Peyer's patch (tissue), 4 donors: ENCODE measurements at regions not wholly inside any gene's neighbourhood (a gene's known extent, or its start where the extent isn't known, plus 50 kb on each side); places are given as distances from the start of the nearest gene placed in this dataset.

ENCODE experiments used
- DNase-seq, 3 donors: peaks; one replicate each; pipeline ENCODE4 v3.0.0-alpha.2; 2017 to 2019
- H3K27ac ChIP-seq, 4 donors: fragments of 200-600 bp; sonication (generic); one replicate each; pipeline ENCODE4 v1.5.1; 2016 to 2019
- H3K27me3 ChIP-seq, 2 donors: fragments of 200-600 bp; sonication (generic); one replicate each; pipeline ENCODE4 v1.5.1; 2019
- H3K36me3 ChIP-seq, 3 donors: fragments of 200-600 bp; sonication (generic); one replicate each; pipeline ENCODE4 v1.5.1; 2016 to 2019
- H3K4me1 ChIP-seq, 4 donors: fragments of 200-600 bp; sonication (generic); one replicate each; pipeline ENCODE4 v1.5.1; 2016 to 2019
- H3K4me3 ChIP-seq, 4 donors: fragments of 200-600 bp; sonication (generic); 1 replicate in 3 of 4; 2 replicates in 1 of 4; pipeline ENCODE4 v1.5.1; 2016 to 2019; ENCODE audit warnings: mild to moderate bottlenecking in 1 of 4
- H3K9me3 ChIP-seq, 4 donors: fragments of 200-600 bp; sonication (generic); one replicate each; pipeline ENCODE4 v1.5.1; 2016 to 2019; ENCODE audit warnings: mild to moderate bottlenecking in 1 of 4
- POLR2A ChIP-seq, 2 donors: fragments of 450-650 bp; IDR thresholded peaks; one replicate each; pipeline ENCODE4 v1.5.1; 2017; ENCODE audit warnings: antibody characterized with exemption in 2 of 2, mild to moderate bottlenecking in 2 of 2, moderate library complexity in 2 of 2
- TF ChIP-seq, protein P1 (sequence below), 6 experiments: fragments of 450-650 bp in 4 of 6; fragments of 200-600 bp in 2 of 6; sonication (generic) in 1 of 6; IDR thresholded peaks; one replicate each; pipeline ENCODE4 v1.5.1; 2017 to 2019; ENCODE audit warnings: antibody characterized with exemption in 6 of 6, mild to moderate bottlenecking in 3 of 6, moderate library complexity in 1 of 6

DNA sequence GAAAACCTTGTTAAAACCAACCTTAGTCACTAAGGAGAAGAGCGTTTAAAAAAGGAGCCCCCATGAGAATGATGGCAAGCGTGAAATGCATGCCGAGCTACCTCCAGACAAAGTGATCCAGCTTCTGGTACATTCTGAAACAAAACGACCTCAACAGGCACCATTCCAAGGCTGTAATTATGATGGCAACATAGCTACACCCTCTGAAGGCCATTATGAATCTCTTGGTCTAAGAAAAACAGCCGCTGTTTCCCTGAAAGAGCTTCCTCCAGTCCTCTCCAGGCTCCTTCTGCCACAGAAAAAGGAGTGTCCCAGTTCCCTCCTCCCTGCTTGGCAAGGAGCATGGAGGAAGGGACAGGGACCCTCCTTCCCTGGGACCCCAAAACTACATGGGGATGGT, 50.0 kb upstream of the ABLIM1 start:
- DNase-seq: no peak

DNA sequence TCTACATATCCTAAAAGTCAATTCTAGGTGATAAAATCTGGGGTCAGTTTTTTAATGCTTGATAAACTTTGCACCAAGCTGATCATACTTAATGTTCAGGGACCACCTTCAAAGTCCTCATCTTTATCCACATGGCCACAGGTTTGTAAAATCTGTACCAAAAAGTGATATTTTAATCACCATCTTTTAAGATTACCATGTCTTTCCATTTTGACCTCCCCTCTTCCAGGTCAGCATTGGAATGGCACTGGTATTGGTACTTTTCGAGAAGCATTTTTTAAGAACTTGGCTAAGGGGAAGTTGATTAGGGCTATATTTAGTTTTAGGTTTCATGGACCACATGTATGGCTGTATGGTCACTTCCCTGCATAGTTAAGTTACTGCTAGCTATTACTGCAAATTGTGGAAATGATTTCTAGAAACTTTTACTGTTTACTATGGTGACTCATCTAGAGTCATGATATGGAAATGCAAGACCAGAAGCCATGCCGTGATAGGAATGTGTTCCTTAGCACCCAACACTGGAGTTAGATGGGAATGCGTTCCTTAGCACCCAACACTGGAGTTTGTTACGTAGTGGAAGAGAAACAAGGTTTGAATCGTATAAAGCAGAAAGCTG, 50.8 kb upstream of the ABLIM1 start:
- DNase-seq: no peak
- H3K27ac ChIP-seq: no peak overlapping the region
- peaks cover 0 to 3% (median 0%) of the 10 kb centered on the region in 4 donors for H3K4me1 ChIP-seq
- no peaks in the 10 kb centered on the region for H3K9me3 ChIP-seq
- H3K4me3 ChIP-seq: no peak overlapping the region
- TF ChIP-seq POLR2A (IDR thresholded peaks at IDR 0.05): no peak
- TF ChIP-seq, protein P1, sequence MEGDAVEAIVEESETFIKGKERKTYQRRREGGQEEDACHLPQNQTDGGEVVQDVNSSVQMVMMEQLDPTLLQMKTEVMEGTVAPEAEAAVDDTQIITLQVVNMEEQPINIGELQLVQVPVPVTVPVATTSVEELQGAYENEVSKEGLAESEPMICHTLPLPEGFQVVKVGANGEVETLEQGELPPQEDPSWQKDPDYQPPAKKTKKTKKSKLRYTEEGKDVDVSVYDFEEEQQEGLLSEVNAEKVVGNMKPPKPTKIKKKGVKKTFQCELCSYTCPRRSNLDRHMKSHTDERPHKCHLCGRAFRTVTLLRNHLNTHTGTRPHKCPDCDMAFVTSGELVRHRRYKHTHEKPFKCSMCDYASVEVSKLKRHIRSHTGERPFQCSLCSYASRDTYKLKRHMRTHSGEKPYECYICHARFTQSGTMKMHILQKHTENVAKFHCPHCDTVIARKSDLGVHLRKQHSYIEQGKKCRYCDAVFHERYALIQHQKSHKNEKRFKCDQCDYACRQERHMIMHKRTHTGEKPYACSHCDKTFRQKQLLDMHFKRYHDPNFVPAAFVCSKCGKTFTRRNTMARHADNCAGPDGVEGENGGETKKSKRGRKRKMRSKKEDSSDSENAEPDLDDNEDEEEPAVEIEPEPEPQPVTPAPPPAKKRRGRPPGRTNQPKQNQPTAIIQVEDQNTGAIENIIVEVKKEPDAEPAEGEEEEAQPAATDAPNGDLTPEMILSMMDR (IDR thresholded peaks at IDR 0.05): no peak
- no peaks in the 10 kb centered on the region for H3K27me3 ChIP-seq
- H3K36me3 ChIP-seq: no peaks in the 10 kb centered on the region

More for the DNA sequence above, 50.0 kb upstream of the ABLIM1 start:
- Histone ChIP-seq H3K27ac (no peak overlapping the region), H3K4me1 (peaks cover 0 to 3% (median 0%) of the 10 kb centered on the region in 4 donors), H3K4me3 (no peak overlapping the region), H3K9me3 (no peaks in the 10 kb centered on the region), H3K36me3 (no peaks in the 10 kb centered on the region), H3K27me3 (no peaks in the 10 kb centered on the region)
- TF ChIP-seq POLR2A (IDR thresholded peaks at IDR 0.05): no peak
- TF ChIP-seq, protein P1 (IDR thresholded peaks at IDR 0.05): no peak

DNA sequence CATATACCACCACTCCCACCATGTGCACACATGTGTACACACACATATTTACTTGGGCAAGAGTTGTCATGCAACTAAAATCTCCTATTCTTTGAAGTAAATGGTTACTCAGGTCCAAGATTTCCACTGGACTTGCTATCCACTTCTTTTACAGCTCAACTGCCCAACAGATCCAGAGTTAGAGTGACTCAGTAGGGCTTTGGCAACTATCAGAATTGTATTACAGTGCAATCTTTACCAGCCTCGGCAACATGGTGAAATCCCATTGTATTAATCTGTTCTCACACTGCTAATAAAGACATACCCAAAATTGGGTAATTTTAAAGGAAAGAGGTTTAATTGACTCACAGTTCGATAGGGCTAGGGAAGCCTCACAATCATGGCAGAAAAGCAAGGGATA, 51.9 kb upstream of the ABLIM1 start:
- Histone ChIP-seq H3K4me3 (no peak overlapping the region), H3K4me1 (peaks cover 0 to 11% (median 0%) of the 10 kb centered on the region in 4 donors), H3K9me3 (no peaks in the 10 kb centered on the region), H3K27ac (no peak overlapping the region), H3K36me3 (no peaks in the 10 kb centered on the region), H3K27me3 (no peaks in the 10 kb centered on the region)
- no peak for DNase-seq
- TF ChIP-seq, protein P1 (IDR thresholded peaks at IDR 0.05): no peak
- TF ChIP-seq POLR2A (IDR thresholded peaks at IDR 0.05): no peak

DNA sequence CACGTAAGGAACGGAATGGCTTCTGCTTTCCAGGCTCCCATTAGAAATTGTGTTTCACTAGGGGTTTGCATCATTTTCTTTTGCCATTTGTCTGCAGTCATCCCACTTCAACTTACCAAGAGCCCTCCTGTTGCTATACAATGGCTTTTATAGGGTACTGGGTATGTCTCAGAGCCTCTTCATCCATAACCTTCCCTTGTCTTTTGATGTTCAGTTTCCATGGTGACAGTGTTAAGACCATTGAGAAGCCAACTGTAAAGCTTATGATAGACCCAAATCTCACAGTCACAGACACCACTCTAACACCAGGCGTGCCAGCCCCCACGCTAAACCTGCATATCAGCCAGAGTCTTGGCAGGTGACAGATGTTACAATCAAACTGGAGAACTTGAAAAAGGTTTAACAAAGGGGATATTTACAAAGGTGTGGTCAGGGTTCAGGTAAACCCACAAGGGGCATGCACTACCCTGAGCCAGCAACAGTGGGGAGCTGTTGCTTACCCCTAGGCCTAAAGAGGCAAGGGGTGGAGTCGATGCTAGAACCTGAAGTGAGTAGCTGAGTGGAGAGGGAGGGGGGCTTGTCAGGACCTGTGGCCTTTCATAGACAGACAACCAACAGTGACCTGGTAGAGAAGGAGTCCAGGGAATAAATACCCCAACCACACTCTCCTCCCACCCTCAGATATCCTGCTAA, 53.2 kb upstream of the ABLIM1 start:
- TF ChIP-seq POLR2A (IDR thresholded peaks at IDR 0.05): no peak
- TF ChIP-seq, protein P1 (IDR thresholded peaks at IDR 0.05): no peak
- no peaks in the 10 kb centered on the region for H3K9me3 ChIP-seq
- H3K27ac ChIP-seq: no peak overlapping the region
- peaks cover 0 to 11% (median 0%) of the 10 kb centered on the region in 4 donors for H3K4me1 ChIP-seq
- no peak for DNase-seq
- H3K36me3 ChIP-seq: no peaks in the 10 kb centered on the region
- no peaks in the 10 kb centered on the region for H3K27me3 ChIP-seq
- H3K4me3 ChIP-seq: no peak overlapping the region

DNA sequence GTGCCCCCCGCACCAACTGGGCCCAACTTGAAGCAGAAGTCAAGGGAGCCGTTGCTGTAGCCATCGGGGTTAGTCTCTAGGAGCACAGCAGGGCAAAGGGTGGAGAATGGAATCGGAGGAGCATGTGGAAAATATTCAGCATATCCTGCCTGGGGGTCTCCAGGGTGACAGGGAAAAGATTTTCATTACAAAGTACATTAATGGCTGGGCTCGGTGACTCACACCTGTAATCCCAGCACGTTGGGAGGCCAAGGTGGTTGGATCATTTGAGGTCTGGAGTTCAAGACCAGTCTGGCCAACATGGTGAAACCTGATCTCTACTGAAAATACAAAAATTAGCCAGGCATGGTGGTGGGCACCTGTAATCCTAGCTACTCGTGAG, 53.8 kb upstream of the ABLIM1 start:
- no peaks in the 10 kb centered on the region for H3K27me3 ChIP-seq
- DNase-seq: no peak
- no peak overlapping the region for H3K4me3 ChIP-seq
- H3K27ac ChIP-seq: no peak overlapping the region
- TF ChIP-seq, protein P1 (IDR thresholded peaks at IDR 0.05): no peak
- TF ChIP-seq POLR2A (IDR thresholded peaks at IDR 0.05): no peak
- H3K36me3 ChIP-seq: no peaks in the 10 kb centered on the region
- peaks cover 0 to 11% (median 0%) of the 10 kb centered on the region in 4 donors for H3K4me1 ChIP-seq
- H3K9me3 ChIP-seq: no peaks in the 10 kb centered on the region
